ENCODE measurements at regions not wholly inside any gene's neighbourhood (a gene's known extent, or its start where the extent isn't known, plus 50 kb on each side); places are given as distances from the start of the nearest gene placed in this dataset.
A peak's percentile ranks its signal among the peaks of the same experiment; 100 is the strongest.

DNA sequence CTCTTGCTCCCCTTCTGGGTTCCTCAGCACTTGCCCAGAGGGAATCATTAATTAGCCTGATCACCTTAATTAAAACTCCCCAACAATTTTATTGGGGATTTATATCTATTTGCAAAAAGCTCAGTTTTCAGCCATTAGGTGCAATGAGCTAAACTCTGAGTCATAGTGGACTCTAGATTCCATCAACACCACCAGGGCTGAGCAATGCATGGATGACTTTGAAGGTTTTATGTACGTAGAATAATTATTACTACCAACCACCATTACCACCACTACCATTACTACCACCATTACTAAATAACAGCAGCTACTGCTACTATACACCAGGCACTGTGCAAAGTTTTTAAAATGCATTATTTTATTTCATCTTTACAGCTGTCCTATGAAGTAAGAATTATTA lies 81.2 kb downstream of the ZNF621 start:
- peaks cover 3% of the 10 kb centered on the region for H3K9me3 Mint-ChIP-seq
- no peak overlapping the region for H3K27ac Mint-ChIP-seq (ENCODE audit: unreplicated experiment)
- TF ChIP-seq, protein P1, sequence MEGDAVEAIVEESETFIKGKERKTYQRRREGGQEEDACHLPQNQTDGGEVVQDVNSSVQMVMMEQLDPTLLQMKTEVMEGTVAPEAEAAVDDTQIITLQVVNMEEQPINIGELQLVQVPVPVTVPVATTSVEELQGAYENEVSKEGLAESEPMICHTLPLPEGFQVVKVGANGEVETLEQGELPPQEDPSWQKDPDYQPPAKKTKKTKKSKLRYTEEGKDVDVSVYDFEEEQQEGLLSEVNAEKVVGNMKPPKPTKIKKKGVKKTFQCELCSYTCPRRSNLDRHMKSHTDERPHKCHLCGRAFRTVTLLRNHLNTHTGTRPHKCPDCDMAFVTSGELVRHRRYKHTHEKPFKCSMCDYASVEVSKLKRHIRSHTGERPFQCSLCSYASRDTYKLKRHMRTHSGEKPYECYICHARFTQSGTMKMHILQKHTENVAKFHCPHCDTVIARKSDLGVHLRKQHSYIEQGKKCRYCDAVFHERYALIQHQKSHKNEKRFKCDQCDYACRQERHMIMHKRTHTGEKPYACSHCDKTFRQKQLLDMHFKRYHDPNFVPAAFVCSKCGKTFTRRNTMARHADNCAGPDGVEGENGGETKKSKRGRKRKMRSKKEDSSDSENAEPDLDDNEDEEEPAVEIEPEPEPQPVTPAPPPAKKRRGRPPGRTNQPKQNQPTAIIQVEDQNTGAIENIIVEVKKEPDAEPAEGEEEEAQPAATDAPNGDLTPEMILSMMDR (conservative IDR thresholded peaks at IDR 0.05) = no peak
- no peaks in the 10 kb centered on the region for H3K36me3 Mint-ChIP-seq (ENCODE audit: low read depth)
- H3K27me3 Mint-ChIP-seq (ENCODE audit: low read depth) = no peaks in the 10 kb centered on the region
- H3K4me1 Mint-ChIP-seq = no peaks in the 10 kb centered on the region
- H3K4me3 Mint-ChIP-seq = no peak overlapping the region
- DNase-seq (ENCODE audit: low read depth, low spot score) = no peak

DNA sequence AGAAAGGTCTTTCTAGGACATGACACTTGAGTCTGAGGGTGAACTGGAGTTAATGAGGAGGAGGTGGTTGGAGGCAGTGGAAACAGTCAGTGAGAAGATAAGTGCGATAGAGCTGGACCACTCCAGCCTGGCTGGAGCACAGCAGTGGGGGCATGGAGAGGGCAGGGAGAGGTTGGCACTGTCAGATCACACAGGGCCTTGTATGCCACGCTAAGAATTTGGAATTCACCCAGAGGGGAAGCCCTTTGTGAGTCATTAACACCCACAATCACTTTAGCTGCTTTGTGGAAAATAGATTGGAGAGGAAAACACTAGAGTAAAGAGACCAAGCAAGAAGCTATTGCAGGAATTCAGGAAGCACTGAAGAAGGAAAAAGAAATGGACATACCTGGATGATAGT lies 83.3 kb downstream of the ZNF621 start:
- Mint-ChIP-seq H3K9me3 (peaks cover 3% of the 10 kb centered on the region), H3K4me3 (no peak overlapping the region), H3K4me1 (peaks cover 7% of the 10 kb centered on the region), H3K36me3 (ENCODE audit: low read depth) (no peaks in the 10 kb centered on the region), H3K27ac (ENCODE audit: unreplicated experiment) (no peak overlapping the region), H3K27me3 (ENCODE audit: low read depth) (no peaks in the 10 kb centered on the region)
- TF ChIP-seq, protein P1 (conservative IDR thresholded peaks at IDR 0.05) = no peak
- DNase-seq (ENCODE audit: low read depth, low spot score) = no peak

DNA sequence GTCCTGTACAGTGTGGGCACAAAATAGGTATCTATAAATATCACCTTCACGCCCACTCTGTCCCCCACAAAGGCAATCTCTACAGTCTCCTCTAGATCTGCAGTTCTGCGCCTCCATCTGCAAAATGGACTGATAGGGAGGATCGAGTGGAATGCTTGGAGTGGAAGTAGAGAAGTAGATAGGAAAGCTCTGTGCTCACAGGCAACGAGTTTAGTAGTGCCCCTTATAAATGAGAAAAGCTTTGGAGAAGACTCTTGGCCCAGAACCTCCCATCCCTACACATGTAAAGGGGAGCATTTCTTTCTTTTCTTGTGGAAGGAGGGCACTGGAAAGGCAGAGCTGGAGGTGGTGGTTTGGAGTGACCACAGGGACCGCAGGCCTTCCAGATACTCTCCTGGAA lies 88.5 kb downstream of the ZNF621 start:
- Mint-ChIP-seq H3K9me3 (no peaks in the 10 kb centered on the region), H3K36me3 (ENCODE audit: low read depth) (no peaks in the 10 kb centered on the region)
- TF ChIP-seq, protein P1 (conservative IDR thresholded peaks at IDR 0.05) = no peak

DNA sequence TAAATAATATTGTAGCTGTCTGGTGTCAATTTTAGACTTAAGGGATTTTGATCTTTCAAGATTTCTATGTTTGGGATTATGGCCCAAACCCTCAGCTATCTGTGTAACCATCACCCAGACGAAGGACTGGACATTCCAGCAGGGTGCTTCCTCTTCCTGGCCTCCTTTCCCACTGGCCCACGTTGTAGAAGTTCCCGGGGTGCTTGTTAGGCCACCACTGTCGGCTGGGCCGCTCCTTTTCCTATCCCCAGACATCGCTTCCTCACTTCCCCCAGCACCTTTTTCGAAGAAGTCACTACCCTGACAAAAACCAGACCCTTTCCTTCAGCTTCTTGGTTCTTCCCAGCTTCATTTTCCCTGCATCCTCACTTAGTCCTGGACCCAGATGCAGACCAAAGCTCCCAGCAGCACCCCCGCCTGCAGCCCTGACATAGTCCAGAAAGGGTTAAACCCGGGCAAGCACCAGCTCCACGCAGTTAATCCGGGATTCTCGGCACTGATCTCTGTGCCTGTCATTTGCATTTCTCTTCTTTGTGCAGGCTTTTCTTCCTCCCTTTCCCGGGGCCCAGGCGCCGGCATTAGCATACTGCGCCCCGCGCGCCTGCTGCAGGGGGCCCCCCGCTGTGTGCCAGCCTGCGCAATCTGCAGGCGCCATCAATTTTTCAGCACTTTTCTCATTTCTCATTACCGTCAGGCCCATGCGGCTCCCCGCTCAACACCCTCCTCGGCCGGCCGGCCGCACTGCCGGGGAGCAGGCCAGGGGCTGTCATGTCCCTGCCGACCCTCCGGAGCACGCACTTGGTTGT lies 90.6 kb downstream of the ZNF621 start:
- Mint-ChIP-seq H3K27ac (ENCODE audit: unreplicated experiment) (peak overlapping the region; percentile 95), H3K4me3 (peak overlapping the region; percentile 78), H3K36me3 (ENCODE audit: low read depth) (no peaks in the 10 kb centered on the region), H3K4me1 (peaks cover 34% of the 10 kb centered on the region), H3K27me3 (ENCODE audit: low read depth) (no peaks in the 10 kb centered on the region), H3K9me3 (no peaks in the 10 kb centered on the region)
- TF ChIP-seq, protein P1 (conservative IDR thresholded peaks at IDR 0.05) = no peak
- DNase-seq (ENCODE audit: low read depth, low spot score) = peak; percentile 46

More for the DNA sequence above, 88.5 kb downstream of the ZNF621 start:
- peaks cover 34% of the 10 kb centered on the region for H3K4me1 Mint-ChIP-seq
- no peaks in the 10 kb centered on the region for H3K27me3 Mint-ChIP-seq (ENCODE audit: low read depth)
- no peak for DNase-seq (ENCODE audit: low read depth, low spot score)
- H3K4me3 Mint-ChIP-seq = no peak overlapping the region
- no peak overlapping the region for H3K27ac Mint-ChIP-seq (ENCODE audit: unreplicated experiment)

DNA sequence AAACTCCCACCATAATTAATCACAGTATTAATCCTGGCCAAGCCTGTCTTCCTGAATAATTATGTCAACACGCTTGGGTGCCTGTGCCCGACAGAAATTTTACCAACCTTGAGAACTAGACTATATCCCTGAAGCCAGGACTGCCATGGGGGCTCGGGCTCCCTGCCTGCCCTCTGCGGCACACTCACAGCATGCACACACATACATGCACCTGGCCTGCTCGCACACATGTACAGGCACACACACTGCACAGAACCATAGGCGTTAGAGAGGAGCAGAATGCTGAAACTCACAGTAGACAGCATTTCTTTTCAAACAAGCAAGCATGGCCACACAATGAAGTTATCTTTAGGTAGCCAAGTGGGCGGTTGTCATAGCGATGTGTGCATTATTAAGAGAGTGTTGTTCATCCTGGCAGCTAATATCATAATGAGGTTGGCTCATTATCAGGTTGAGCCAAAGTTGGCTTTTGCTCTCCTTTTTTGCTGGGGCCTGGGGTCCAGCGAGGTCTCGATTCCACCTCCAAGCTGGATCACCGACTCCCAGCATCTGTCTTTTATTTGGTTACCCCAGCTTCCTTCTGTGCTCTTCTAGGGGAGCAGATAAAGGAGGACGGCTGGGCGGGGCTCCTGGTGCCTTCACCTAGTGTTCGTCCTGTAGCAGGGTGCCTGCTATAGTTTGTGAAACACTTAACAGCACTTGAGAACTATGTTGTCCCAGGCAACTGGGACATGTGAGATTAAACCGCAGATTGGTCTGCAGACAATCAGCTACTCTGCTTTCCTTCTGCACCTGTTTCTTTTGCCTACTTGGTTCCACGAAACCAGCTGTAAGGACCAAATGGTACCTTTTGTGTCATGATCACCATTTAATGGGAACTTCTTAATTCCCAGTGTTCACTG lies 91.4 kb downstream of the ZNF621 start:
- DNase-seq (ENCODE audit: low read depth, low spot score) = peak; percentile 7
- Mint-ChIP-seq H3K27ac (ENCODE audit: unreplicated experiment) (peak overlapping the region; percentile 95), H3K27me3 (ENCODE audit: low read depth) (no peaks in the 10 kb centered on the region), H3K36me3 (ENCODE audit: low read depth) (no peaks in the 10 kb centered on the region), H3K4me1 (peaks cover 34% of the 10 kb centered on the region), H3K9me3 (no peaks in the 10 kb centered on the region), H3K4me3 (peak overlapping the region; percentile 78)
- TF ChIP-seq, protein P1 (conservative IDR thresholded peaks at IDR 0.05) = no peak

Data from neural crest cell (in vitro differentiated cells).